ENCODE measurements at regions not wholly inside any gene's neighbourhood (a gene's known extent, or its start where the extent isn't known, plus 50 kb on each side); places are given as distances from the start of the nearest gene placed in this dataset.

- DNase-seq, result no peak
Observed at GRCh38 chr12:24255920-24256665, 306.6 kb upstream of the SOX5 start.

DNA sequence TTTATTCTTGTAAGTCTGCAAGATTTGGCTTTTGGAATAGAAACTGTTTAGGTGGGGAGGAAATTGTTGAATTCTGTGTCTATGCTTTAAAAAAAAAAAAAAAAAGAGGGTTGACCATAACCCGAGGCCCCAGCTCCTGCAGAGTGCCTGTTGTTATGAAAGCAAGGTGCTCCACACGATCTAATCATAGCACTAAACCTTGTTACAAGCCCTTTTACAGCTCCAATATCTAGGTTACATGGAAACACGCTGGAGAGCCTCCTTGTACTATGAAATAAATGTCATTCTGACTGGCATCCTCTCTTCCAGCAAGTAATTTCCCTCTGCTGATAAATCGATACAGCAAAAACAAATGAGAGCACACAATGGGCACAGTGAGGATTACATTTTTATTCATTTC, 303.1 kb upstream of the SOX5 start:
- DNase-seq, result no peak

DNA sequence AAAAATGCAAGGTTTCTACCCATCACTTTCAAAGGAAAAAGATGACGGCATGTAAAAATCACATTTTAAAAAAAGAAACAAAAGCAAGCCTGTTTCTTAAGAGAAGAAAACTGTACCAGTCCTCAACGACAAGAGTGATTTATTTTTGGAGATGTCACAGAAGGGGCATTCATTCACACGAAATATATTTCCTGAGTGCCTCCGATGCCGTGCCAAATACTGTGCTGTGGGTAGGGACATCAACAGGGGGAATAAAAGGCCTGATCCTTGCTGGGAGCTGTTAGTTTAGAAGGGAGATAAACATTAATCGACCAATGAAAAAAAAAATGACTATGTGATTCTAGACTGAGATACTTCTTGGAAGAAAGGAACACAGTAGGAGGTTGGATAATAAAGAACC, 297.5 kb upstream of the SOX5 start:
- no peak for DNase-seq

- no peak for DNase-seq
Observed at GRCh38 chr12:24246376-24246775, 296.9 kb upstream of the SOX5 start.

DNA sequence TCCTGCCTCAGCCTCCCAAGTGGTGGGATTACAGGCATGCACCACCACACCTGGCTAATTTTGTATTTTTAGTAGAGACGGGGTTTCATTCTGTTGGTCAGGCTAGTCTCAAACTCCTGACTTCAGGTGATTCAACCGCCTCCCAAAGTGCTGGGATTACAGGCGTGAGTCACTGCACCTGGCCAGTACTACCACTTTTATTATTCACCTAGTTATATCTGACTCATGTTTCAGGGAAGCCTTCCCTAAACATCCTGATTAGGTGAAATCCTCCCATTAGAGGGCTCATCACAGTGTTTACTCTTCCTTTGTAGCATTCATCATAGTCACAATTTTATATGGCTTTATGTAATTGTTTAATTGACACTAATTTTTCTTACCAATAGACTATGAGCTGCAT, 295.3 kb upstream of the SOX5 start:
- no peak for DNase-seq

DNA sequence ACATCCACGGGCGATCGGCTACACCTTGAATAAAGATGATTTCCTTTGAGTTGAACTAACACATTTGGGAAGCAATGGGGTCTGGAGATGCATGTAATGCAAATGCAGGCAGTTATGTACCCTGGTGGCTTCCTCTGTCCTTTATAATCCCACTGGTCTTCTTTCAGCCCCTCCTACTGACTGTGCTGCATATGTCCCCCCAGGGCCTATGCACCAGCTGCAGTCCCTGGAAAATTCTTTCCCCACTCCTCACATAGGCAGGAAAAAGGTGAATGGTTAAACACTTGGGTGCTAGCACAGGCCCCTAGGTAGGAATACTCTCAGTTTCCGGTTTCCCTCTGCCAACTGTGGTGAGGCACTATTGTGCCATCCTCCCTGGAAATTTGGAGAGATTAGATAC, 294.8 kb upstream of the SOX5 start:
- no peak for DNase-seq

DNA sequence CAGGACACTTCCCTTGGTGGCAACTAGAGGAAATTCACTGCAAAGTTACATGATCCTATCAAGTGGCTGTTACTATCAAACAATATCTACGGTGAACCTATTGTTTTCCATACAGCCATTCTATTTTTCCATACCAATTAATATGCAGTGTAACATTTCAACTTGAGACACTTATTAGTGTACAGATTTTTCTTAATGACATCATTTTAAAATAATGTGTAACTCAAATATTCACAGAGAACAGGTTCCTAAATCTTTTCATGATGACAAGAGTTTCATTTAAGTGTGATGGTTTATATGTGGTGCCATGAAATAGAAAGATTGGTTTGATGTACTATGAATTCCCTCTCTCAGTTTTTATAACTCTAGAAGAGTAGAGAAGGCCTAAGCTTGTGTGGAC, 291.2 kb upstream of the SOX5 start:
- no peak for DNase-seq

- DNase-seq, result no peak
Observed at GRCh38 chr12:24233519-24234246, 284.2 kb upstream of the SOX5 start.

DNA sequence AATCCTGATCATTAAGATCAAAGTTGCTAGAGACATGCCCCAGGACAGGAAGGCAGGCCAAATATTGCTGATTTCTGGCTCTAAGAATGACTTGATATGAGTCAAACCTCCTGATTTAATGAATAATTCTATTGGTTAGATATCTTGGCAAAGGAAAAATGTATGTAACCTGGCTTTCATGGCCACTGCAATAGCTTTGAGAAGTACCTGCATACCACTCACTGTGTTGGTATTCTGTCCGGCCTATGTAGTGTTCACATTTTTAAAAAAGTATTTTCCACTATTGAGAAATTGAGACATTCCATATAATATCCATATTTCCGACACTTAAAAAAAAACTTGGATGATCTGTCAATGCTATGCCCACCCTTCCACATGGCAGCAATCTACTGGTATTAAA, 283.1 kb upstream of the SOX5 start:
- DNase-seq, result no peak

GRCh38 chr12:24231298-24231697, 281.8 kb upstream of the SOX5 start:
- DNase-seq, result peak; percentile 23

DNA sequence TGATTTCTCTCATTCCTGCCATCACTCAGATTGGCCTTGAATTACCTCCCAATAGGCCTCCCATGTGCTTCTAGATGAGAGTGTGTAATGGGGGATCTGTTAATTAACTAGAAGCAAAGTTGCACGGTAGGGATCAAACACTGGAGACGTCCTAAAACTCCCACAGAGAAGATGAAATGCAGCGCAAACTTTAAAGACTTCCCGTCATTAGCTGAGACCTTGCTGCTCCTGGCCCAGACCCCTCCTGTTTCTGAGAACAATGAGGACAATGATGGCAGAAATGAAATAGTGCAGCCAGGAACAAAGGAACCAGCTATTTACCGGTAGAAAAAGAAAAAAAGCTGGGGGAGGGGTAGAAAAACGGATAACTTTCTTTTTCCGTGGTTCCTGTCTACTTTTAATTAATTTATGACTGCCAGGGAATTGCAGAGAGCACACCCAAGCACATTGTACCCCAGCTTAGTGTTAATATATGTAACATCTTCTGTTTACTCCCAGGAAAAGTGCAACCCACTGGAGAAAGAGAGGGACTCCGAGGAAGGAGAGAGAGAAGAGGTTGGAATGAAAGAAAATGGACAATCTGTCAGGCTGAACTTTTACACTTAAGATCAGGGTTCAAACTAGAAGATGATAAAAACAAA, 280.7 kb upstream of the SOX5 start:
- DNase-seq, result no peak

- no peak for DNase-seq
Observed at GRCh38 chr12:24229031-24229700, 279.7 kb upstream of the SOX5 start.

DNA sequence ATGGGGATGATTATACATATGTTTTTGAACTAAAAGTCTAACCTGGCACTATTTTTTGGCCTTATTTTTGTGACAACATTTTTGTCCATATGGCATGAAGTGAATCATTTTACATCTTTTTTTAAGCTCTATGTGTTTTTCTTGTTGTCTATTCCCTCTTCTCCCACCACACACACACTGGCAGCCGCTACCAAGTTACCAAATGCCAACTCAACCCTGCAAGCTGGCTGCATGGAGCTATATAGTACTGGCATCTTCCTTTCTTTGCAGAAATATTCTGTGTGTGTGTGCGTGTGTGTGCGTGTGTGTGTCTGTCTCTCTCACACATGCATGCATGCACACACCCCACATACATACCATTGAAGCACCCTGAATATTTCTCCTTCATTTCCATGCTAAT, 278.9 kb upstream of the SOX5 start:
- no peak for DNase-seq

GRCh38 chr12:24227551-24227950, 278.1 kb upstream of the SOX5 start:
- DNase-seq, result no peak

DNA sequence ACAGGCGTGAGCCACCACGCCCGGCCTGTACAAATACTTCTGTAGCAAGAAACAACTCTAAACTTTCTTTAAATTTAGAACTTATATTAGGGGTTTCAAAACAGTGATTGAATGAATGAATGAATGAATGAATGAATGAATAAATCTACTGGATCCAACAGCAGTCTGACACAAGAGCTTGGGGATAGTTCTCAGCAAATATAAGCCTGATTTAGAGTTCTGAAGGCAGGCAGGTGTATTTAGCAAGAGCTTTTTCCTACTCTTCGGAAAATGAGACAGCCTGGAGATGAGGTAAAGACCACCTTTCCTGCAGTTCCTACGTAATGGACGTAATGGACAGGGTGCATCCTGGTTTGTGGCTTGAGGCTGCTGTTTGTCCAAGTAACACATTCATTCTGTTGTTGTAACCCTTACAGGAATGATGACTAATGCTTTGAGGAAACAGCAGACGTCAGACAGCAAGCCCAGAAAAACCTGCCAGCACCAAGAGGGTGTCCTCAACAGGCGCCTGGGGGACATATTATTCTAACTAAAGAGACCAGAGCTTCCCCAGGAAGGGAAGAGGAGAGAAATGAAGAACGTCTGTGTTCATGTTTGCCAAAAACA, 277.4 kb upstream of the SOX5 start:
- peak; percentile 60 for DNase-seq

GRCh38 chr12:24224401-24224800, 274.9 kb upstream of the SOX5 start:
- DNase-seq, result no peak

GRCh38 chr12:24223926-24224325, 274.5 kb upstream of the SOX5 start:
- no peak for DNase-seq

GRCh38 chr12:24222968-24223367, 273.5 kb upstream of the SOX5 start:
- peak; percentile 37 for DNase-seq

DNA sequence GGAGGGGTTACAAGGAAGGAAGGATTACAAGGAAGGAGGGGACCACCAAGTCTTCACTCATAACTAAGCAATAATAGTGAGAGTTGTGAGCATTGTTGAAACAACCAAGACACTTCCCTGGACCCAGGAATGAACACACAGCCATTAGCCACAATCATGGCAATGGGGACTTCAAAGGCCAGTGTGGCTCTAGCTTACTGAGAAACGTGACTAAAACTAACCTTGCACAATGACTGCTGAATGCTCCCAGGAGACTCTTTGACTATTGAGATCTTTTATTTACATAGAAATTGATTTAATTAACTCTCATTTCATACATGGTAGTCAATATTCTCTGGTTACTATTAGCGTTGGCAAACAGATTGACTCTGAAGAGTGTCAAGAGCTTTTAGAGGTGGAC, 263.0 kb upstream of the SOX5 start:
- no peak for DNase-seq

GRCh38 chr12:24206621-24207020, 257.2 kb upstream of the SOX5 start:
- DNase-seq, result no peak

DNA sequence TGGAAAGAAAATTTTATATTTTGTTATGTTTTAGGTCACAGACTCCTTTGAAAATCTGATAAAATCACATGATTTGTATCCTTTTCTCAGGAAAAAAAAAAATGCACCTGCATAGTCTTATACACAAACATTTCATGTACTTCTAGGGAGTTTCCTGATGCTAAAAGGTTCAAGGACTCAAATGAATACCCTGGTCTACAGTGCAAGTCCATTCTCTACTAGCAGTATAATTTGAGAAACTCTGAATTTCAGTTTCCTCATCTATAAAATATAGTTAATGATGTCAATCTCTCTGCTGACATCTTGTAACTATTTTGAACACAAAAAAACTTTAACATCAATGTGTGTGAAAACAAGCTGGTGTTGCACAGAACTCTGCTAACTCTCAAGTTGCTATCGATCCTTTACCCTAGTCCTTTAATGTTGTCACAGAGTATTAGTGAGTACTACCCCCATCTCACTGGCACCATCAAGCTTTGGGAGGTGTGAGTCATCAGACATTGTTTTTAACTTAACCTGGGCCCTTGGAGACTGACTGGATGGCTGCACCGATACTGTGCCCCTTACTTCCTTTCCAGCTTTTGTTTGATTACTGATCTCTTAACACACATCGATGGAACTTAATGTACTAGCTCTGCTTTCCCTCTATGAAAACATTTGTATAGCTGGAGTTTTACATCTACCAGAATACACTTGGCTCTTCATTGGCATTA, 251.9 kb upstream of the SOX5 start:
- no peak for DNase-seq

DNA sequence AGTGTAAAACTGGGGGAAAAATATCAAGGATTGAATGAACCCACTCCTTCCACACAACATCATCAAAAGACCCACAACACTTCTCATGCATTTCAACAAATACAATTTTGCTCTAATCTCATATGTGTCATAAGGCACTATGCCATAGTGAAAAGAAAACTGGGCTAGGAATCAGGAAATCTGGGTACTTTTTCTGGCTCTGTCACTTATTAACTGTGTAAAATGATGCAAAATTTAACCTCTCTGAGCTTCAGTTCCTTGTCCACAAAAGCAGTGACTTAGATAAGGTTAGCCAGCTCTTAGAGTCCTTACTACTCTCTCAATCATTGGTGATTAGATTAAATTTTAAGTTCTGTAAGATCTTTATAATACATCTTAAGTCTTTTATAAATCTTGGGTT, 250.5 kb upstream of the SOX5 start:
- no peak for DNase-seq

All from OCI-M1 (cell line).